ENCODE measurements at regions not wholly inside any gene's neighbourhood (a gene's known extent, or its start where the extent isn't known, plus 50 kb on each side); places are given as distances from the start of the nearest gene placed in this dataset.

- no peak for DNase-seq
These were observed 942.9 kb downstream of the SQOR start for GRCh38 chr15:46577767-46578166.

- DNase-seq, result no peak
These were observed 945.7 kb downstream of the SQOR start for GRCh38 chr15:46580487-46580886.

- DNase-seq, result no peak
These were observed 946.1 kb downstream of the SQOR start for GRCh38 chr15:46580924-46581323.

- DNase-seq, result no peak
These were observed 954.3 kb downstream of the SQOR start for GRCh38 chr15:46589088-46589487.

GRCh38 chr15:46591462-46591861 is 956.6 kb downstream of the SQOR start:
- DNase-seq, result no peak

GRCh38 chr15:46595016-46595415 is 960.2 kb downstream of the SQOR start:
- DNase-seq, result no peak

GRCh38 chr15:46607077-46607476 is 972.2 kb downstream of the SQOR start:
- no peak for DNase-seq

GRCh38 chr15:46616033-46616432 is 981.2 kb downstream of the SQOR start:
- DNase-seq, result no peak

GRCh38 chr15:46617507-46617906 is 982.7 kb downstream of the SQOR start:
- DNase-seq, result no peak

GRCh38 chr15:46618984-46619383 is 984.2 kb downstream of the SQOR start:
- no peak for DNase-seq

- no peak for DNase-seq
These were observed 985.7 kb downstream of the SQOR start for GRCh38 chr15:46620392-46621013.

GRCh38 chr15:46622851-46623250 is 988.0 kb downstream of the SQOR start:
- no peak for DNase-seq

- DNase-seq, result peak; percentile 56
These were observed 1001.4 kb downstream of the SQOR start for GRCh38 chr15:46636206-46636605.

- DNase-seq, result no peak
These were observed 1010.0 kb downstream of the SQOR start for GRCh38 chr15:46644501-46645481.

GRCh38 chr15:46646490-46646889 is 1011.7 kb downstream of the SQOR start:
- no peak for DNase-seq

GRCh38 chr15:46647046-46647445 is 1012.2 kb downstream of the SQOR start:
- DNase-seq, result no peak

- DNase-seq, result no peak
These were observed 1017.4 kb downstream of the SQOR start for GRCh38 chr15:46652266-46652665.

- no peak for DNase-seq
These were observed 1020.2 kb downstream of the SQOR start for GRCh38 chr15:46654993-46655392.

- DNase-seq, result no peak
These were observed 1025.4 kb downstream of the SQOR start for GRCh38 chr15:46660096-46660842.

- DNase-seq, result no peak
These were observed 1035.4 kb downstream of the SQOR start for GRCh38 chr15:46670258-46670657.

GRCh38 chr15:46671336-46671735 is 1036.5 kb downstream of the SQOR start:
- DNase-seq, result no peak

GRCh38 chr15:46672041-46672440 is 1037.2 kb downstream of the SQOR start:
- DNase-seq, result no peak
